GM23338 (cell line): ENCODE measurements at regions not wholly inside any gene's neighbourhood (a gene's known extent, or its start where the extent isn't known, plus 50 kb on each side); places are given as distances from the start of the nearest gene placed in this dataset.

Source experiments
- ATAC-seq: fragments of 200-7000 bp; cut with Tn5 transposase; 3 replicates; pipeline ENCODE4 v1.9.1; 2020
- DNase-seq: peaks from one replicate; pipeline ENCODE4 v3.0.0-alpha.2; 2015; ENCODE audit warnings: low spot score
- H2AFZ ChIP-seq: fragments of 200-600 bp; sonication (generic); 2 replicates; pipeline ENCODE4 v1.8.0; 2016; ENCODE audit warnings: antibody characterized with exemption, mild to moderate bottlenecking, moderate library complexity
- H3F3A ChIP-seq: fragments of 200-600 bp; sonication (generic); replicated peaks from 2 replicates; pipeline ENCODE4 v1.8.0; 2017; ENCODE audit warnings: antibody characterized with exemption, mixed run types, low read depth
- H3K27ac ChIP-seq: fragments of 200-600 bp; sonication (generic); 2 replicates; pipeline ENCODE4 v1.6.1; 2016; ENCODE audit warnings: low read depth
- H3K27me3 ChIP-seq: fragments of 200-600 bp; sonication (generic); 2 replicates; pipeline ENCODE4 v1.8.0; 2016; ENCODE audit warnings: mild to moderate bottlenecking, mixed run types, moderate library complexity; ENCODE audit not compliant: insufficient read depth
- H3K36me3 ChIP-seq: fragments of 200-600 bp; sonication (generic); 2 replicates; pipeline ENCODE4 v1.8.0; 2016; ENCODE audit warnings: mild to moderate bottlenecking; ENCODE audit not compliant: insufficient read depth
- H3K4me1 ChIP-seq: fragments of 200-600 bp; sonication (generic); 2 replicates; pipeline ENCODE4 v1.8.0; 2016; ENCODE audit warnings: mild to moderate bottlenecking, moderate library complexity; ENCODE audit not compliant: insufficient read depth
- H3K4me2 ChIP-seq: fragments of 200-600 bp; sonication (generic); 2 replicates; pipeline ENCODE4 v1.7.1; 2017; ENCODE audit warnings: mixed run types
- H3K4me3 ChIP-seq: fragments of 200-600 bp; sonication (generic); 2 replicates; pipeline ENCODE4 v1.6.1; 2016; ENCODE audit warnings: mixed run types
- H3K79me2 ChIP-seq: fragments of 200-600 bp; sonication (generic); replicated peaks from 2 replicates; pipeline ENCODE4 v1.8.0; 2017; ENCODE audit warnings: mild to moderate bottlenecking; ENCODE audit not compliant: insufficient read depth
- H3K9me2 ChIP-seq: fragments of 200-600 bp; sonication (generic); 2 replicates; pipeline ENCODE4 v1.8.0; 2017; ENCODE audit not compliant: insufficient read depth
- H4K20me1 ChIP-seq: fragments of 200-600 bp; sonication (generic); replicated peaks from 2 replicates; pipeline ENCODE4 v1.8.0; 2017; ENCODE audit warnings: mild to moderate bottlenecking; ENCODE audit not compliant: insufficient read depth
- H3K27ac Mint-ChIP-seq: 2 replicates; pipeline ENCODE4 v1.8.0; 2020; ENCODE audit warnings: inconsistent platforms, mild to moderate bottlenecking, moderate library complexity, mixed read lengths
- H3K27me3 Mint-ChIP-seq: 3 replicates; pipeline ENCODE4 v1.8.0; 2022; ENCODE audit warnings: low read depth, mild to moderate bottlenecking, moderate library complexity, mixed read lengths, inconsistent platforms; ENCODE audit not compliant: insufficient read depth, poor library complexity
- H3K36me3 Mint-ChIP-seq: 3 replicates; pipeline ENCODE4 v1.8.0; 2021; ENCODE audit warnings: low read depth, mild to moderate bottlenecking, inconsistent platforms, moderate library complexity, mixed read lengths
- H3K4me1 Mint-ChIP-seq: 3 replicates; pipeline ENCODE4 v1.8.0; 2020; ENCODE audit warnings: mild to moderate bottlenecking, inconsistent platforms, mixed read lengths
- H3K4me3 Mint-ChIP-seq: 3 replicates; pipeline ENCODE4 v1.8.0; 2021; ENCODE audit warnings: moderate library complexity, mild to moderate bottlenecking, inconsistent platforms, mixed read lengths
- H3K9me3 Mint-ChIP-seq: 3 replicates; pipeline ENCODE4 v1.8.0; 2020; ENCODE audit warnings: moderate library complexity, mild to moderate bottlenecking, inconsistent platforms, mixed read lengths
- CREB1 ChIP-seq: fragments of 250-450 bp; sonication (Bioruptor Pico); IDR thresholded peaks from 2 replicates; pipeline ENCODE4 v1.5.0; 2020; ENCODE audit warnings: low read depth, mild to moderate bottlenecking, moderate library complexity
- EZH2 ChIP-seq: fragments of 200-600 bp; sonication (generic); IDR thresholded peaks from one replicate; pipeline ENCODE4 v1.8.0; 2017; ENCODE audit warnings: antibody characterized with exemption, mild to moderate bottlenecking, low read depth; ENCODE audit not compliant: unreplicated experiment
- EZH2phosphoT487 ChIP-seq: fragments of 200-600 bp; sonication (generic); IDR thresholded peaks from one replicate; pipeline ENCODE4 v1.8.1; 2018; ENCODE audit warnings: antibody characterized with exemption; ENCODE audit not compliant: unreplicated experiment
- JUNB ChIP-seq: IDR thresholded peaks from one replicate; pipeline ENCODE4 v1.6.1; 2016; ENCODE audit warnings: antibody characterized with exemption; ENCODE audit not compliant: unreplicated experiment
- NANOG ChIP-seq: IDR thresholded peaks from 2 replicates; pipeline ENCODE4 v1.6.1; 2016; ENCODE audit warnings: antibody characterized with exemption, borderline replicate concordance
- POLR2AphosphoS5 ChIP-seq: IDR thresholded peaks from 2 replicates; pipeline ENCODE4 v1.6.1; 2016; ENCODE audit warnings: antibody characterized with exemption, low read depth
- STAT1 ChIP-seq: IDR thresholded peaks from one replicate; pipeline ENCODE4 v1.6.1; 2016; ENCODE audit warnings: antibody characterized with exemption; ENCODE audit not compliant: unreplicated experiment
- ZNF114 ChIP-seq: fragments of 250-450 bp; sonication (Bioruptor Pico); IDR thresholded peaks from 2 replicates; pipeline ENCODE4 v1.5.0; 2020; ENCODE audit warnings: mild to moderate bottlenecking, moderate library complexity
- ZNF331 ChIP-seq: fragments of 250-450 bp; sonication (Bioruptor Pico); IDR thresholded peaks from 2 replicates; pipeline ENCODE4 v1.5.0; 2020; ENCODE audit warnings: low read depth, mild to moderate bottlenecking, moderate library complexity
- TF ChIP-seq, protein P1 (sequence below): IDR thresholded peaks from one replicate; pipeline ENCODE4 v1.6.1; 2018; ENCODE audit warnings: antibody characterized with exemption; ENCODE audit not compliant: unreplicated experiment
- TF ChIP-seq, protein P2 (sequence below): IDR thresholded peaks from 2 replicates; pipeline ENCODE4 v1.6.1; 2016; ENCODE audit warnings: antibody characterized with exemption

DNA sequence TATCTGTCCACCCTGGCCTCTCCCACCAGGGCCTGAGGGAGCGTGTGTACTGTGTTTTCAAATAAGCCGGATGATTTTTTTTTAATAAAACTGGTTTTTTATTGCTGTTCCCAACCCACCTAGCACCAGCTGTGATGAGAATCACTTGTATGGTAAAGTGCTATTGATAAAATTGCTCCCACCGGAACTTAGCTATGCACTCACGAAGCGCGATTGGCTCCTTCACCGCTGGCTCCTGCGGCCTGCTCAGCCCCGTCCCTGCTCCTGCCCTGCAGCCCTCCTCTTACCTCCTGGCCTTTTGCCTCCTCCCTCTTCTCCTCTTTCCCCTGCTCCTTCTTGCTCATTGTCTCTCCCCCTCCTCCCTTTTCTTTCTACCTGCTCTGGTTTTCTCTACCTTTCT is 183.7 kb downstream of the TLE3 start (continued):
- TF ChIP-seq, protein P1, sequence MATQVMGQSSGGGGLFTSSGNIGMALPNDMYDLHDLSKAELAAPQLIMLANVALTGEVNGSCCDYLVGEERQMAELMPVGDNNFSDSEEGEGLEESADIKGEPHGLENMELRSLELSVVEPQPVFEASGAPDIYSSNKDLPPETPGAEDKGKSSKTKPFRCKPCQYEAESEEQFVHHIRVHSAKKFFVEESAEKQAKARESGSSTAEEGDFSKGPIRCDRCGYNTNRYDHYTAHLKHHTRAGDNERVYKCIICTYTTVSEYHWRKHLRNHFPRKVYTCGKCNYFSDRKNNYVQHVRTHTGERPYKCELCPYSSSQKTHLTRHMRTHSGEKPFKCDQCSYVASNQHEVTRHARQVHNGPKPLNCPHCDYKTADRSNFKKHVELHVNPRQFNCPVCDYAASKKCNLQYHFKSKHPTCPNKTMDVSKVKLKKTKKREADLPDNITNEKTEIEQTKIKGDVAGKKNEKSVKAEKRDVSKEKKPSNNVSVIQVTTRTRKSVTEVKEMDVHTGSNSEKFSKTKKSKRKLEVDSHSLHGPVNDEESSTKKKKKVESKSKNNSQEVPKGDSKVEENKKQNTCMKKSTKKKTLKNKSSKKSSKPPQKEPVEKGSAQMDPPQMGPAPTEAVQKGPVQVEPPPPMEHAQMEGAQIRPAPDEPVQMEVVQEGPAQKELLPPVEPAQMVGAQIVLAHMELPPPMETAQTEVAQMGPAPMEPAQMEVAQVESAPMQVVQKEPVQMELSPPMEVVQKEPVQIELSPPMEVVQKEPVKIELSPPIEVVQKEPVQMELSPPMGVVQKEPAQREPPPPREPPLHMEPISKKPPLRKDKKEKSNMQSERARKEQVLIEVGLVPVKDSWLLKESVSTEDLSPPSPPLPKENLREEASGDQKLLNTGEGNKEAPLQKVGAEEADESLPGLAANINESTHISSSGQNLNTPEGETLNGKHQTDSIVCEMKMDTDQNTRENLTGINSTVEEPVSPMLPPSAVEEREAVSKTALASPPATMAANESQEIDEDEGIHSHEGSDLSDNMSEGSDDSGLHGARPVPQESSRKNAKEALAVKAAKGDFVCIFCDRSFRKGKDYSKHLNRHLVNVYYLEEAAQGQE = no peak
- TF ChIP-seq JUNB = no peak
- no peak for TF ChIP-seq CREB1
- no peak for TF ChIP-seq ZNF331
- no peak for TF ChIP-seq NANOG
- TF ChIP-seq EZH2phosphoT487 = no peak
- TF ChIP-seq, protein P2, sequence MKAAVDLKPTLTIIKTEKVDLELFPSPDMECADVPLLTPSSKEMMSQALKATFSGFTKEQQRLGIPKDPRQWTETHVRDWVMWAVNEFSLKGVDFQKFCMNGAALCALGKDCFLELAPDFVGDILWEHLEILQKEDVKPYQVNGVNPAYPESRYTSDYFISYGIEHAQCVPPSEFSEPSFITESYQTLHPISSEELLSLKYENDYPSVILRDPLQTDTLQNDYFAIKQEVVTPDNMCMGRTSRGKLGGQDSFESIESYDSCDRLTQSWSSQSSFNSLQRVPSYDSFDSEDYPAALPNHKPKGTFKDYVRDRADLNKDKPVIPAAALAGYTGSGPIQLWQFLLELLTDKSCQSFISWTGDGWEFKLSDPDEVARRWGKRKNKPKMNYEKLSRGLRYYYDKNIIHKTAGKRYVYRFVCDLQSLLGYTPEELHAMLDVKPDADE = no peak
- TF ChIP-seq STAT1 = no peak

DNA sequence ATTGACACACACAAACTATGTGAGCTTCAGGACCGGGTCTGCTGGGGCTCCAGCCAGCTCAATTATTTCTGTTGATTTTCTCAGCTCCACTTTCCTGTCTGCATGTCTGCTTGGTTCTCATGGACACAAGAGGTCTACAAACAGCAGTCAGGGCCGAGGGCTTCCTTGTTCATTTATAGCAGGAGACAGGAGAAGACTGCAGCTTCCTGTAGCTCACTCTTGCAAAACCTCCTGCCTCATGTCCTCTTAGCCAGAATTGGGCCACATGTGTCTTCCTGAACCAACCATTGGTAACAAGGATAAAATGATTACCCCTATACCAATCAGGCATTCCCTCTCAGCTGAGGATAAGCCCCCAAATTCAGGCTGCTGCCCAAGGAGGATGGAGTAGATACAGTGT is 182.8 kb downstream of the TLE3 start:
- no peaks in the 10 kb centered on the region for H3K79me2 ChIP-seq
- no peaks in the 10 kb centered on the region for H3F3A ChIP-seq
- peaks cover 40% of the 10 kb centered on the region for H3K4me1 Mint-ChIP-seq
- no peak for ATAC-seq
- no peak overlapping the region for H3K27ac Mint-ChIP-seq
- peaks cover 7% of the 10 kb centered on the region for H3K27me3 Mint-ChIP-seq
- no peak for TF ChIP-seq ZNF114 (CRISPR knock-in tag)
- no peak for TF ChIP-seq ZNF331
- TF ChIP-seq, protein P2 = no peak
- TF ChIP-seq EZH2phosphoT487 = no peak
- TF ChIP-seq NANOG = no peak
- TF ChIP-seq STAT1 = no peak
- TF ChIP-seq POLR2AphosphoS5 = no peak
- TF ChIP-seq CREB1 = no peak
- TF ChIP-seq, protein P1 = no peak
- no peak for TF ChIP-seq EZH2
- no peaks in the 10 kb centered on the region for H4K20me1 ChIP-seq
- H3K27ac ChIP-seq = no peak overlapping the region
- H3K4me2 ChIP-seq = no peak overlapping the region
- H2AFZ ChIP-seq = no peak overlapping the region
- H3K9me3 Mint-ChIP-seq = no peaks in the 10 kb centered on the region; the same call in 2 of the 3 replicates
- H3K4me3 ChIP-seq = no peak overlapping the region
- H3K4me1 ChIP-seq = peaks cover 20% of the 10 kb centered on the region
- DNase-seq = no peak
- no peak overlapping the region for H3K4me3 Mint-ChIP-seq
- no peaks in the 10 kb centered on the region for H3K36me3 ChIP-seq
- H3K36me3 Mint-ChIP-seq = no peaks in the 10 kb centered on the region
- no peaks in the 10 kb centered on the region for H3K27me3 ChIP-seq
- no peaks in the 10 kb centered on the region for H3K9me2 ChIP-seq
